Fibroblast of skin of back (primary cell): ENCODE measurements at regions not wholly inside any gene's neighbourhood (a gene's known extent, or its start where the extent isn't known, plus 50 kb on each side); places are given as distances from the start of the nearest gene placed in this dataset.

Experiments used
- DNase-seq: peaks from one replicate; pipeline ENCODE4 v3.0.0-alpha.2; 2013

DNA sequence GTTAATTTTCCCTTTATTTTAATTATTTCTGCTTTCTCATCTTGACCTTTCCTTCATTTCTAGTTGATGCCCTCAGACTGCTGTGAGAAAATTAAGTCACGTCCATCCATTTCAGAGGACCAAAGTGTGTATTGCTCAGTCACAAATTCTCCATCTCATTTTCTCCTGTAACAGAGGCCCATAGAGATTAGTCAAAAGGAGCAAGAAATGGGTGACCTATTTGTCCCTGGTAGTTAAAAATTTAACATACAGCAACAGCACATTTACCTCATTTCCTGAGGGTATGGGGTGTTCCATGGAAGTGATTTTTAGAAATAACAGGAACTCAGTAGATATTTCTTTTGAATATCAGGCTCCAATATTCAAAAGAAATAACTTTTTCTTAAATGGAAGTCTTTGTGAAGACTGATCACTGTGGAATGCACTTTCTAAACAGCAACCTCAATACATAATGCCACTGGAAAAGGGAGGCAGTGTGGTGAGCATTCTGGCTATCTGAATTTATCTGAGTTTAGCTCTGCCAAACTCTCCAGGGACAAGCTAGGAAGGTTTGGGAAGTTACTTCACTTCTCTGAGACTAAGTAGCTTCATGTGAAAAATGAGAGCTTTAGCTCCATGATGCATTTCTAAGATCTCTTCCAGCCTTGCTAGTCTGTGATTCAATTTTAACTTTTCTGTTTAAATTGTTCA lies 808.2 kb downstream of the SQOR start:
- peak; percentile 75 for DNase-seq

DNA sequence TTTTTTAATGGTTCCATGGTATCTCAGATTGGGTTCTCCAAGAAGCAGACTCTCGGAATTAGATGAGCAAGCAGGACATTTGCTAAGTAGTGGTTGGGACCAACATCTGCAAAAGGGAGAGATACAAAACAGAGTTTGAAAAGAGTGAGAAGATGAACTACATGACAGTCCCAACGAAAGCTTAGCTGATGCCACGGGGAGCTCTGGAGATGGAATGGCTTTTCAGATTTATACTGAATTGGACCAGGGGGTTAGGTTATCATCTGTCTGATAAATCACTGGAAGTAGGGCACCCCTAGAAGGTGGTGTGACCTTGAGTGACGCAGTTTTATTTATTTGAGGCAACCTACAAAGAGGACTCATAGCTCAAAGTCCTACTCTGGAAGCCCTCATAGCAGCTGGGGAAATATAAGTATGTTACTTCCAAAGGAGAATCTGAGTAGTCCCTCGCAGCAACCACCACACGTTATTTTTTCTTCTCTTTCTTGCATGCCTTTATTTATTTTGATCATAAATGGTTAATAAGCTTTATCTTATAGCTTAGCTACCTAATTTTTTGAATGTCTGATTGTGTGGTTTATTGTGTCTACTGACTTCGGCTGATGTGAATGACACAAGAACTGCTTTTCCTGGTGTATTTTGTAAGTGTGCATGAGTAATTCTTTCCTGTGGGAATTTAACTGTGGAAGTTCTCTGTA lies 815.4 kb downstream of the SQOR start:
- DNase-seq = no peak

- DNase-seq = no peak
These were observed 816.0 kb downstream of the SQOR start for GRCh38 chr15:46450810-46451182.

DNA sequence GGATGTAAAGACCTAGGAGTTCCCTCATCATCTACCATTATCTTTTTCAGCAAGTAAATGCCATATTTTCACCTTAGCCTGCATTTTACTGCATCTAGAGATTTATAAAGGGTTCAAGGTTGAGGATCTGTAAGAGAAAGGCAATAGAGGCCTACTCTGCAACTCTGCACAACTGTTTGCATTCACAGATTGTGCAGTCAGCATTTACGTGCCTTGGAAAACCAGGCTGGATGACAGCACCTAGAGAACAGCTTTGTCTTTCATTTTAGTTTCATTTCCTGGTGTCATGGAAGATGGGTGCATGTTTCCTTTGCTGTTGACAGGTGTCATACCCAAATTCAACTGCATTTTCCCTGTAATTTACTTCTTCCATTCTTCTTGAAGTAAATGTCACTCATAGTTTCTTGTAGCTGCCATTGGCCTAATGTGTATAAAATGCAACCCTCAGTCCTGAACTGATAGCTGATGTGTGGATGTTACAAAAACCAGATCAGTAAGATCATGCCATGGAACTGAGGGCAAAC lies 817.5 kb downstream of the SQOR start:
- DNase-seq = no peak

DNA sequence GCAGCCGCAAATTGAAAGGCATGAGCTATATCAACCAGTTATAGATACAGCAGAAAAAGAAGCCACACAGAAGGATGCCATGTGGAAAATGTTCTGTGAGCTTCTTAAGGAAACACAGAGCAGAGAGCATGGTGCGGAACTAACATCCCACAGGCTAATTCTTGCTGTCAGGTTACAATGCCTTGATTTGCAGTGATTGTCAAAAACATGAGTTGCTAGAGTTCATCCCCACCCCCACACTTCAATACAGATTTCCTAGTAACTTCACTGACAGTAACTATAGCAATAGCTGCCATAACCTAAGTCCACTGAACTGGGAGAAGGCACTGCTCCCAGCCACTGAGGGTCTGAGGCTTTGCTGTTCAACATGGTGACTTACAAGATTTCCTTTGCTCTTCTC lies 821.6 kb downstream of the SQOR start:
- DNase-seq = no peak

- no peak for DNase-seq
These were observed 825.7 kb downstream of the SQOR start for GRCh38 chr15:46460431-46461094.

- DNase-seq = peak; percentile 42
These were observed 826.6 kb downstream of the SQOR start for GRCh38 chr15:46461416-46461815.

DNA sequence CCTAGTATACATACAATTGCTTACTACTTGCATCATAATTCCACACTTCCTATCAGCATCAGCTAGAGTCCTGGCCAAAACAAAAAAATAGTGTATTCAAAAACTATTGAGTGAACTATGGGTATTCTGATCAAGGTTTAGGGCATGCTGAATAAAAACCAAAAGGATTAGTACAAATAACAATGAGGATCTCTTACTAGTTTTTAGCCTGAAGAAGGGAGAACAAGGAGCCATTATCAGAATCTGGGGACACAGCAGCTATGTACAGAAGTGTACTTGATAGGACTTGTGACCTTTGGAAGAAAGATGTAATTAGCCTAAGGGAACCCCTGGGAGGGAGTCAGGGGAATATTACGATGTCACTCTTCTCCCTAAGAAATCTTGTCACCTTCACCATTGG lies 832.2 kb downstream of the SQOR start:
- no peak for DNase-seq

DNA sequence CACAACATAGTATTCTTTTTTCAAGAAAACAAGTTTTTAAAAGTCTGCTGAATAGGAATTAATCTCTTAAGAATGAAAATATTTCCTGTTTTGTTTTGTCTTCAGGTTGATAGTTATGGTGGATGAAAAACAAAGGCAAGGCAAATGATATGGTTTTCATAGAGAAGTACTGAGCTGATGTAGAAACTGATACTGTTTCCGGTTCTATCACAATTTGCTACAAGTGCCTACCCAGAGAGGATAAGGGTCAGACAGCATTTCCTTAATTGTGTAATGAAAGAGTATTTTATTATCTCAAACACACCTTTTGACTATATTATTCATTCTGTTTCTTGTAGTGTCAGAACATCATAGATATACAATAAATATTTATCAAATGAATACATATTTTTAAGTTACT lies 836.3 kb downstream of the SQOR start:
- no peak for DNase-seq

DNA sequence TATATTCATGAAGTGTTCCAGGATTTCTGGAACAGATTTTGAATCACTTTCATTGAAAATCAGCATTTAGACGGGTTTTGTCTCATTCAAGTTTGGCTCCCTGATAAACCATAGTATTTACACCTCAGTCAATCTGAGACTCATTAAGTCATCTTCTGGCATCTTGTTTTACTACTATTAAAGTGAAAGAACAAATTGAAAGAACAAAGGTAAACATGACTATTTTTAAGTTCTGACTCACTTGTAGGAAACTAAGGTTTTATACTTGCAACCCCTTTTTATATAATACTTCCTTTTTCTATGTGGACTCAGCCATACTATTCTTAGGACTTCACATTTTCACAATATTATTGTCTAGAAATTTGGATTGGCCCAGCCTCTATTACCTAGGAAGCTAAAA lies 854.4 kb downstream of the SQOR start:
- no peak for DNase-seq

- DNase-seq = no peak
These were observed 861.8 kb downstream of the SQOR start for GRCh38 chr15:46496491-46497115.

- DNase-seq = no peak
These were observed 867.8 kb downstream of the SQOR start for GRCh38 chr15:46502667-46503066.

GRCh38 chr15:46518381-46518780 lies 883.6 kb downstream of the SQOR start:
- DNase-seq = no peak

GRCh38 chr15:46523701-46524100 lies 888.9 kb downstream of the SQOR start:
- DNase-seq = no peak

DNA sequence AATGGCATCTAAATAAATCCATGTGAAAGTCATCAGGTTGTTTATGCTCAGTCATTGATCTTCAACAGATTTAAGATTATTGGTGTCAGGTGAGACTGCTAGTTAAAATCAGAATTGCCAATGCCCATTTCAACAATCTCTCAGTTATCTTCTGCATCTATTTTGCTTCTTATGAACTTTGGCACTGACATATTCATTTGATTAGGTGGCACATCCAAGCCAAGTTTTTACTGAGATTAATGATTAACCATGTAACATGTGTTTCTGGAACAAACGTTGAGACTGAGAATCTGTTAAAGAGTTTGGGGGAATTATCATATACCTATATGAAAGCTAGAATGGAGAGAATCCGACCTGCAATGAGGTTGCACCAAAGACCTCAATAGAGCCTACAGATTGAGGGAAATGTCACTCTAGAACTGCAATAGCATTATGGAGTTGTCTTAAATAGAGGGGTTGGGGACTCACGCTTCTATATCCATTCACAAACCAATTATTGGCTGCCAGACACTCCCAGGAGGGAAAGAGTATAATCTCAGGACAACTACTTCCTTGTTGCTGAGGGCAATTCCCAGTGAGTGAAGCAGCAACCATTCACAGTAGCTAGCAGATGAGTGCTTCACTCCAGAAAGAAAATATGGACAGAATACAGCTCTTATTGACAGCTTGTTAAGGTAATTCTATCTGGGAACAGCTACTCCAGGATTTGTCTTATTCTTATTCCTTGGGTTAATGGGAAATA lies 891.3 kb downstream of the SQOR start:
- DNase-seq = no peak

DNA sequence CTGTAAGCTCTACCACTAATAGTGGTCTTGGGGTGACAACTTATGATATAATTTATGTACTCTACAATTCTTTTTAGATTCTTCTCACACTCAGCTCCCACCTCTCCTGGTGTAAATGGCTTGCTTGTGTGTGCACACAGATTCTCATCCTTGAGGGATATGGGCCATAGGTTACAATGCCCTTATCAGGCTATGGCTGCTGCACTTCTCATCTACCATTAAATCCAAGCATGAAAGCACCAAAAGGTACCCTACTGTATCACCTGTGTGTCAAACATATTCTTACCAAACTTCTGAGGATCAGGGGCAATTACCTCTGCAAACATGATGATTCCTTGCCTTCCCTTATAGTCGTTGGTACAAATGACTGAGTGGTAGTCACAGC lies 891.9 kb downstream of the SQOR start:
- DNase-seq = no peak

DNA sequence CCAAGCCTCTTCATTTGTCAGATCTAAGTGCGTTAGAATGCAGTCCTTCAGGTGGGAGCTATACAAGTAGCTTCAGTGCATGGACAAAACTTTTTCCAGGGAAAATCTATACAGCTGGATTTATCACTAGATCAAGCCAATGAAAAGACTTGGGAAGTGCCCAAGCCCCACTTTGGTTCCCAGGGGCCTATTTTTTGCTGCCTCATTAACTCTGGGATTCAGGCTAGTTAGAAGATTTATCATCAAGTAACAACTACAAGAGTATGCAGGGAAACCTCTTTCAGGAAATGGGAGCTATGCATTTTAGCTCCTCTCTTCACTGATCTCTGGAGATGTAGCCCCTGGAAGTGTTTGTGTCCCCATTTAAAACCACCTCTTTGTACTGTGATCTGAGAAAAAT lies 908.8 kb downstream of the SQOR start:
- DNase-seq = no peak

- DNase-seq = no peak
These were observed 914.2 kb downstream of the SQOR start for GRCh38 chr15:46548989-46549388.

GRCh38 chr15:46552316-46552715 lies 917.5 kb downstream of the SQOR start:
- no peak for DNase-seq

DNA sequence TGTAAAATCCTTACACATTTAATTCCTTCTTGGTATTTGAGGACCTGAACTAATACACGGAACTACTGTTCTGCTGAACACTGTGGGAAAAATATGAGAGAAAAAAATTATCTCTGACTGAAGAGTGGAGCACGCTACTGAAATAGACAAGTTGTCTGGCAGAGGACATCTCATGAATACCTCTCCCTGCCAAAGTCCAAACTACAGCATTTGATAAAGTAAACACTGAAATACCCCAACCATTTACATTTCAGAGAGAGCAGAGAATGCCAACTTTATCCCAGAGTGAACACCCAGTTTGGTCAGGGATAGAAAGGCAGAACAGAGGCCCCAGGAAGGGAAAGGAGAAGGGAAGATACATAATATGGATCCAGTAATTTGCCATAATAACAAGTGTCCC lies 920.7 kb downstream of the SQOR start:
- DNase-seq = no peak

GRCh38 chr15:46556010-46556409 lies 921.2 kb downstream of the SQOR start:
- no peak for DNase-seq

DNA sequence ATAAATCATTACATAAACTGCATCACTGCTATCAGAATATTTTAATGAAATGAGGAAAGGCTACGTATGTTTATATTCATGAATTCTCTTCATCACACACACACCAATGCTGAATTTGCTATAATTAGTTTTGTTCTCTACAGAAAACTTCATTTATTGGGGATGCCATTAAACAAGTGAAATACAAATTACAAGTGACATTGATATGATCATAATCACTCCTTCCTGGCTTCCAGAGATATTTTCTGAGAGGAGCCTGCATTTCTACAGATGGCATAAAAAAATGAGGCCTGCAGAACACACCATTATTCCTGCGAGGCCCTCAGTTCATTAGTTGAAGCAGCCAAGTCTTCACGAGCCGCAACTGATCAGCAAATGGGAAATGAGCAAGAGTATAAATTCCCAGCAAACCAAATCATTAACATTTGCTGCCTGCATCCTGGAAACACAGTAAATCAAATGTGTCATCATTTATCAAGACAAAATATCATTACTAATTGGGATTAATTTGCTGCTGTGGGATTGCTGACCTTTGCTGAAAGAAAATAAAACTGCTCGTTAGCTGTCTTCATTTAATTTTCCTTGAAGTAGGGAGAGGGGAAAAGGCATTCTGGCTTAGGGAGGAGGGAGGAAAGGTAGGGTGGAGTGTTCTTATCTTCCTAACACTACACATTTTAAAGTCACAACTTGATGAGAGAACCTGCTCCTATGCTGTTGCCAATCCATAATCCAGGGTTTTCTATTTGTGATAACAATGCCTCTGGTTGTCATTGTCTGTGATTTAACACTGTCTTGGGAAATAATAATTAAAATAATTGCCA lies 921.9 kb downstream of the SQOR start:
- no peak for DNase-seq
